ENCODE measurements at regions not wholly inside any gene's neighbourhood (a gene's known extent, or its start where the extent isn't known, plus 50 kb on each side); places are given as distances from the start of the nearest gene placed in this dataset.

DNA sequence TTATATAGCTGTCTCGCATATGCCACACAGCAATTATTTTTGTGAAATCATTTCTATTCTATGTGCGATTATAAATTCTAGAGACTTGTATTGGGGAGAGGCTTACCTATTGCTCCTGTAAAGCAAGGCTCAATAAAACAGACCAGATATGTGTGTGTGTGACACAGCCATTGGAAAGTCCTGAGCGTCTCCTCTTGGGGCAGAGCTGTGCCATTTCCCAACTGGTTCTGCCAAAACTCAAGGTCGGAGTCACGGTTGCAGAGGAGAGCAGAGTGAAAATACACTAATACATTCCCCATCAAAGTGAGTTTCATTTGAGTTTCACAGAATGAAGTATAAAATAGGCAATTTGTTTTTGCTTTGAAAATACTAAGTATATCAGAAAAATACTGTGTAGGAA is 567.4 kb upstream of the FZD8 start:
- Histone ChIP-seq H3K9me3 (ENCODE audit: control insufficient read depth, low read length) (no peaks in the 10 kb centered on the region), H3K27me3 (replicated peaks; ENCODE audit: control insufficient read depth, insufficient read depth, low read length, poor library complexity, severe bottlenecking) (no peaks in the 10 kb centered on the region), H3K27ac (ENCODE audit: insufficient read depth, low read length, poor library complexity, severe bottlenecking) (no peak overlapping the region), H3K4me1 (ENCODE audit: control insufficient read depth, insufficient read depth, low read length, poor library complexity, severe bottlenecking) (no peaks in the 10 kb centered on the region), H3K36me3 (ENCODE audit: control insufficient read depth, insufficient read depth, low read length) (no peaks in the 10 kb centered on the region), H3K4me3 (ENCODE audit: insufficient read depth, low read depth, low read length, poor library complexity, severe bottlenecking) (no peak overlapping the region)
- no peak for DNase-seq

DNA sequence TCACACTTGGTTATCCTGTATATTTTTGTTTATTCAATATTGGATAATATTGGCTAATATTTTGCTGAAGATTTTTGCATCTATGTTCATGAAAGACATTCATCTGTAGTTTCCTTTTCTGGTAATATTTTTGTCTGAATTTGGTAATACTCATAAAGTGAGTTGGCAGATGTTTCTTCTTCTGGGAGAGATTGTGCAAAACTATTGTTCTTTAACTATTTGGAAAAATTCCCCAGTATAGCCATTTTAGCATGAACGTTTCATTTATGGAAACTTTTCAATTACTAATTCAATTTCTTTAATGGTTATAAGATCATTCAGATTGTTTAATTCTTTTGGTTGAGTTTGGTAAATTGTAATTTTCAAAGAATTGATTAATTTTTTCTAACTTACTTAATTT is 560.8 kb upstream of the FZD8 start:
- no peaks in the 10 kb centered on the region for H3K9me3 ChIP-seq (ENCODE audit: control insufficient read depth, low read length)

DNA sequence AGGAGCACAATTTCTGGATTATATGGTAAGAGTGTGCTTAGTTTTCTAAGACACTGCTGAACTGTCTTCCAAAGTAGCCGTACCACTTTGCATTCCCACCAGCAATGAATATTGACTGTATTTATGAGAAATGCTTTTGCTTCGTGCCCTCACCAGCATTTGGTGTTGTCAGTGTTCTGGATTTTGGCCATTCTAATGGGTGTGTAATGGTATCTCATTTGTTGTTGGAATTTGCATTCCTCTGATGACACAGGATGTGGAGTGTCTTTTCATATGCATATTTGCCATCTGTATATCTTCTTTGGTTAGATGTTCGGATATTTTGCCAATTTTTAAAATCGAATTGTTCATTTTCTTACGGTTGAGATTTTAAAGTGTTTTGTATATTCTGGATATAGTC is 558.5 kb upstream of the FZD8 start:
- DNase-seq: no peak
- Histone ChIP-seq H3K27me3 (replicated peaks; ENCODE audit: control insufficient read depth, insufficient read depth, low read length, poor library complexity, severe bottlenecking) (no peaks in the 10 kb centered on the region), H3K36me3 (ENCODE audit: control insufficient read depth, insufficient read depth, low read length) (no peaks in the 10 kb centered on the region), H3K4me3 (ENCODE audit: insufficient read depth, low read depth, low read length, poor library complexity, severe bottlenecking) (no peak overlapping the region), H3K9me3 (ENCODE audit: control insufficient read depth, low read length) (no peaks in the 10 kb centered on the region), H3K27ac (ENCODE audit: insufficient read depth, low read length, poor library complexity, severe bottlenecking) (no peak overlapping the region), H3K4me1 (ENCODE audit: control insufficient read depth, insufficient read depth, low read length, poor library complexity, severe bottlenecking) (no peaks in the 10 kb centered on the region)

More for the DNA sequence above, 560.8 kb upstream of the FZD8 start:
- Histone ChIP-seq H3K4me1 (ENCODE audit: control insufficient read depth, insufficient read depth, low read length, poor library complexity, severe bottlenecking) (no peaks in the 10 kb centered on the region), H3K27ac (ENCODE audit: insufficient read depth, low read length, poor library complexity, severe bottlenecking) (no peak overlapping the region), H3K4me3 (ENCODE audit: insufficient read depth, low read depth, low read length, poor library complexity, severe bottlenecking) (no peak overlapping the region), H3K36me3 (ENCODE audit: control insufficient read depth, insufficient read depth, low read length) (no peaks in the 10 kb centered on the region), H3K27me3 (replicated peaks; ENCODE audit: control insufficient read depth, insufficient read depth, low read length, poor library complexity, severe bottlenecking) (no peaks in the 10 kb centered on the region)
- DNase-seq: no peak

DNA sequence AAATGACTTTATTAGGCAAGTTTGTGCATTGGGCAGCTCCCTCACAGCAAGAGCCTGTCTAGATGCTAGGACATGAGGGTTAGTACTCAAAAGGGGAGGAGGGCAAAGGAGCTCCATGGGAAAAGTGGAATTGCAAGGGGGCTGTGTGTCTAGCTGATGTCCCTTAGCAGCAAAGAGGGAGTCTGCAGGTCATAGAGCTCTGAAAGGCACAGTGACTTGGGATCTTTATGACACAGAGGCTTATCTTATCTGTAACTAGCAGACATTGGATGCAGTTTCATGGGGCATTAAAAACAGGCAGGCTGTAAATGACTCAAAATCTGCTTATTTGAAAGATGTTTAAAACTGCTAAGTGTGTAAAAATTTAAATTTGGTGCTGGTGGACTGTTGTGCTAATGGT is 556.2 kb upstream of the FZD8 start:
- Histone ChIP-seq H3K4me3 (ENCODE audit: insufficient read depth, low read depth, low read length, poor library complexity, severe bottlenecking) (no peak overlapping the region), H3K27me3 (replicated peaks; ENCODE audit: control insufficient read depth, insufficient read depth, low read length, poor library complexity, severe bottlenecking) (no peaks in the 10 kb centered on the region), H3K9me3 (ENCODE audit: control insufficient read depth, low read length) (no peaks in the 10 kb centered on the region), H3K36me3 (ENCODE audit: control insufficient read depth, insufficient read depth, low read length) (no peaks in the 10 kb centered on the region), H3K4me1 (ENCODE audit: control insufficient read depth, insufficient read depth, low read length, poor library complexity, severe bottlenecking) (no peaks in the 10 kb centered on the region), H3K27ac (ENCODE audit: insufficient read depth, low read length, poor library complexity, severe bottlenecking) (no peak overlapping the region)
- no peak for DNase-seq

DNA sequence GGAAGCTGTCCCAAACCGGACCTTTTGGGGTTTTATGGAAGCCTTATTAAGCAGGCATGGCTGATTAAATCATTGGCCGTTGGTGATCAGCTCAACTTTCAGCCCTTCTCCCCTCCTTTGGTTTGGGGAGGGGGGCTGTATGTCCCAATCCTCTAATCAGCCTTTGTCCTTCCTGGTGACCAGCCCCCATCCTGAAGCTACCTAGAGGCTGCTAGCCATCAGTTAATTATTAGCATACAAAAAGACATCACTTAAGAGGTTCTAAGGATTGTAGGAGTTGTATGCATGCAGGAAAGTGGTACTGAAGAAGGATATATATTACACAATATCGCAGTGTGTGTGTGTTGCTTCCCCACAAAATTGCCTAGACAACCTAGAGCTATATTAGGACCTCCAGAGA is 553.3 kb upstream of the FZD8 start:
- Histone ChIP-seq H3K27ac (ENCODE audit: insufficient read depth, low read length, poor library complexity, severe bottlenecking) (no peak overlapping the region), H3K27me3 (replicated peaks; ENCODE audit: control insufficient read depth, insufficient read depth, low read length, poor library complexity, severe bottlenecking) (no peaks in the 10 kb centered on the region), H3K4me3 (ENCODE audit: insufficient read depth, low read depth, low read length, poor library complexity, severe bottlenecking) (no peak overlapping the region), H3K36me3 (ENCODE audit: control insufficient read depth, insufficient read depth, low read length) (no peaks in the 10 kb centered on the region), H3K9me3 (ENCODE audit: control insufficient read depth, low read length) (no peaks in the 10 kb centered on the region), H3K4me1 (ENCODE audit: control insufficient read depth, insufficient read depth, low read length, poor library complexity, severe bottlenecking) (no peaks in the 10 kb centered on the region)
- DNase-seq: no peak

DNA sequence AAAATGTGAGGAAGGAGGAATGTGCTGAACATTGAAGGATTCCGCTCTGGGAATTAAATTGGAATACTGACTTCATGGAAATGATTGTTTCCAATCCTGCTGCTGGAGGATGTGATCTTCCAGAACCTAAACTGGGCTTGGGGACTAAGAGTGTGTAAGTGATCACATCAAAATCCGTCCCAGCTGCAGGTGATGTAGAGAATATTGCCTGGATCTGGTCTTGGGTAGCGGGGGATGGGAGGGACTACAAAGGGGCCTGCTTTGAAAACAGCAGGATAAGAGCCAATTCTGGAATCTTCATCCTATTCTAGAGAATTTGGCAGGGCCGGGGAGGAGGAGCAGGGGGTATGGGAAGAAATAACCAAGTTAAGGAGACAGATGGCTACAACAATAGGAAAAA is 552.2 kb upstream of the FZD8 start:
- no peaks in the 10 kb centered on the region for H3K4me1 ChIP-seq (ENCODE audit: control insufficient read depth, insufficient read depth, low read length, poor library complexity, severe bottlenecking)
- H3K4me3 ChIP-seq (ENCODE audit: insufficient read depth, low read depth, low read length, poor library complexity, severe bottlenecking): no peak overlapping the region
- no peaks in the 10 kb centered on the region for H3K27me3 ChIP-seq (replicated peaks; ENCODE audit: control insufficient read depth, insufficient read depth, low read length, poor library complexity, severe bottlenecking)
- H3K27ac ChIP-seq (ENCODE audit: insufficient read depth, low read length, poor library complexity, severe bottlenecking): no peak overlapping the region
- no peak for DNase-seq
- no peaks in the 10 kb centered on the region for H3K9me3 ChIP-seq (ENCODE audit: control insufficient read depth, low read length)
- no peaks in the 10 kb centered on the region for H3K36me3 ChIP-seq (ENCODE audit: control insufficient read depth, insufficient read depth, low read length)

DNA sequence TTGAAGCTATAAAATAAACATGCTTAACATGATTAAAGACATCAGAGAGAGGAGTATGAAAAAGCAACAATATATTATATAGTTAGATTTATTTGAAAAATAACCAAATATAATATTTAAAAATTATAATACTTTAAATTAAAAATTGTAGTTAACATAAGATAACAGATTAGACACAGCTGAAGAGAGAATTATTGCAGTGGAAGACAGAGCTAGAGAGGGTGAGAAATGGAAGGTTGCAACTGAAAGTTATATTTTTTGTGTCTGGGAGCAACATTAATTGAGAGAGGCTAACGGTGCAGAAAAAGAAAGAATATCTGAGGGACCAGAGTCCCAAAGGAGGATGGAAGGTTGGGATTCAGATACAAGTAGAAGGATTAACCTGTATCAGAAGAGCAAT is 548.9 kb upstream of the FZD8 start:
- no peak overlapping the region for H3K27ac ChIP-seq (ENCODE audit: insufficient read depth, low read length, poor library complexity, severe bottlenecking)
- no peaks in the 10 kb centered on the region for H3K4me1 ChIP-seq (ENCODE audit: control insufficient read depth, insufficient read depth, low read length, poor library complexity, severe bottlenecking)
- no peaks in the 10 kb centered on the region for H3K27me3 ChIP-seq (replicated peaks; ENCODE audit: control insufficient read depth, insufficient read depth, low read length, poor library complexity, severe bottlenecking)
- no peak overlapping the region for H3K4me3 ChIP-seq (ENCODE audit: insufficient read depth, low read depth, low read length, poor library complexity, severe bottlenecking)
- no peaks in the 10 kb centered on the region for H3K36me3 ChIP-seq (ENCODE audit: control insufficient read depth, insufficient read depth, low read length)
- DNase-seq: no peak
- H3K9me3 ChIP-seq (ENCODE audit: control insufficient read depth, low read length): no peaks in the 10 kb centered on the region

DNA sequence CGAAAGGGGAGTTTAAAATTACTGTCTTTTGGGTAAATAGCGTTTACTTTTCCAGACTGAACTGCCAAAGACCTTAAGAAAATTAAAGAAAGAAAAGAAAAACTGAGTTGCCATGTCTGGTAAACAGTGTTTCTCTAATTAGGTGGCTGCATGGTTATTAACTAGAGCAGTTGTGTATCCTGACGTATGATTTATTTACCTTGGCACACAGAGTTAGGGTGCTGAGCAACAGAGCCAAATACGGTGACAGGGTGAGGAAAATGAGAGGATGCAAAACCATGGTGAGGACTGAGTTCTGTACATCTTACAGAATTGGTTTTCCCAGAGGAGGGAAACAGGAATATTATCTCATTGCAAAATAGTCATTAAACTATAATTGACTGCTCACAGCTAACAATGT is 546.4 kb upstream of the FZD8 start:
- Histone ChIP-seq H3K27me3 (replicated peaks; ENCODE audit: control insufficient read depth, insufficient read depth, low read length, poor library complexity, severe bottlenecking) (no peaks in the 10 kb centered on the region), H3K9me3 (ENCODE audit: control insufficient read depth, low read length) (no peaks in the 10 kb centered on the region), H3K27ac (ENCODE audit: insufficient read depth, low read length, poor library complexity, severe bottlenecking) (no peak overlapping the region), H3K4me1 (ENCODE audit: control insufficient read depth, insufficient read depth, low read length, poor library complexity, severe bottlenecking) (no peaks in the 10 kb centered on the region), H3K4me3 (ENCODE audit: insufficient read depth, low read depth, low read length, poor library complexity, severe bottlenecking) (no peak overlapping the region), H3K36me3 (ENCODE audit: control insufficient read depth, insufficient read depth, low read length) (no peaks in the 10 kb centered on the region)
- no peak for DNase-seq

DNA sequence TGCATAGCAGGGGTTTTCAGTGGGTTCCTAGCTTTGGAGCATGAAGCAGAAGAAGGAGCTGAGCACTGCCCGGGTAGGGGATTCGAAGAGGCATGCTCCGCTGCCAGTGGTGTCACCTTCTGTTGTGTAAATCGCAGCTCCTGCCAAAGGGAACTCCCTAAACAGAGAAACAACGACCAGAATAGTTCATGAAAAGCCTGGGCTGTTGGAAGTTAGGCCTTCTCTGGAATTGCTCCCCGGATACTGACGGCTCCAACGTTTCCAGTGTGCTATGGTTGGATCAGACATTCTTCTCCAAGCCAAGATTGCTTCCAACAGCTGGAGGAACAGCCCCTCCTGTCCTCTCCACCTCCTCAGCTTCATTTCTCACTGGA is 546.0 kb upstream of the FZD8 start:
- H3K27me3 ChIP-seq (replicated peaks; ENCODE audit: control insufficient read depth, insufficient read depth, low read length, poor library complexity, severe bottlenecking): no peaks in the 10 kb centered on the region
- H3K4me1 ChIP-seq (ENCODE audit: control insufficient read depth, insufficient read depth, low read length, poor library complexity, severe bottlenecking): no peaks in the 10 kb centered on the region
- no peaks in the 10 kb centered on the region for H3K36me3 ChIP-seq (ENCODE audit: control insufficient read depth, insufficient read depth, low read length)
- H3K4me3 ChIP-seq (ENCODE audit: insufficient read depth, low read depth, low read length, poor library complexity, severe bottlenecking): no peak overlapping the region
- DNase-seq: no peak
- H3K9me3 ChIP-seq (ENCODE audit: control insufficient read depth, low read length): no peaks in the 10 kb centered on the region
- no peak overlapping the region for H3K27ac ChIP-seq (ENCODE audit: insufficient read depth, low read length, poor library complexity, severe bottlenecking)

DNA sequence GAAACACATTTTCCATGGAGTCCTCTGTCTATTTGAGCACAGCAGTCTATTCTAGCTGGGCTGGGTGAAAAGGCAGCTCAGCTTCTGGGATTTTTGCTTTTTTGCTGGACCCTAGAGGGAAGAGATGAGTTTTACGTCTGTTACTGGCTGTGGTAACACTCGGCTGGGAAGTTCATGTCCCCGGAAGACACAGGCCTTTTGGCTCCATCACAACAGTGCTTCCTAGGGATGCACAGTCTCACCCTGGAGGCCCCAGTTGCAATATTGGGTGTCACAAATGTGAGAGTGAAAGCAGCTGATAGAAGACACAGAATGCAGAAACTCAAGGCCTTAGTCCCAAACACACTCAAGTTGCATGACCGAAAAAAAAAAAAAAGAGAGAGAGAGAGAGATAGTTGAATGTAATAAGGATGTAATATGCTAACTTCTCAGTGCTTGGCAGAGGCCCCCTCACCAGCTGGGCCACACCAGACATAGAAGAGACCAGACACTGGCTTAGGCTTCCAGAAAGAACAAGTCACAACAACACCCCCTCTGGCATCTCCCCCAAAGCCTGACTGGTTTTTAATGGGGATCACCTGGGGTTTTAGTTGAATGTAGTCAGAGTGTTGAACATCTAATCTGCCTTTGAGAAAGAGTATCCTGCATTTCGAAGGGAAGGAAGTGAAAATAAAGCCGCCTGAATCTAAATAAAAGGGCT is 545.4 kb upstream of the FZD8 start:
- Histone ChIP-seq H3K27ac (ENCODE audit: insufficient read depth, low read length, poor library complexity, severe bottlenecking) (no peak overlapping the region), H3K4me1 (ENCODE audit: control insufficient read depth, insufficient read depth, low read length, poor library complexity, severe bottlenecking) (no peaks in the 10 kb centered on the region), H3K27me3 (replicated peaks; ENCODE audit: control insufficient read depth, insufficient read depth, low read length, poor library complexity, severe bottlenecking) (no peaks in the 10 kb centered on the region), H3K36me3 (ENCODE audit: control insufficient read depth, insufficient read depth, low read length) (no peaks in the 10 kb centered on the region), H3K4me3 (ENCODE audit: insufficient read depth, low read depth, low read length, poor library complexity, severe bottlenecking) (no peak overlapping the region), H3K9me3 (ENCODE audit: control insufficient read depth, low read length) (no peaks in the 10 kb centered on the region)
- no peak for DNase-seq

Measured in effector memory CD4-positive, alpha-beta T cell (primary cell).